K562 (cell line): ENCODE measurements at regions not wholly inside any gene's neighbourhood (a gene's known extent, or its start where the extent isn't known, plus 50 kb on each side); places are given as distances from the start of the nearest gene placed in this dataset.

ENCODE experiments used
- GATAD2A ChIP-seq: fragments of 450-650 bp; IDR thresholded peaks from 2 replicates; pipeline ENCODE4 v1.6.1; 2017
- KDM1A ChIP-seq, 2 experiments: fragments of 450-650 bp; IDR thresholded peaks; 2 replicates each; pipeline ENCODE4 v1.6.1; 2016; ENCODE audit warnings: mild to moderate bottlenecking in 2 of 2
- MLLT1 ChIP-seq, 2 experiments: fragments of 450-650 bp; IDR thresholded peaks; 2 replicates each; pipeline ENCODE4 v1.6.1; 2016
- UBTF ChIP-seq, 2 experiments: IDR thresholded peaks; 2 replicates each; pipeline ENCODE4 v1.6.1; 2012; ENCODE audit warnings: improper control_type of control experiment in 2 of 2, low read depth in 2 of 2, low read length in 2 of 2, borderline replicate concordance in 1 of 2

GRCh38 chr12:116433249-116433648 is 125.9 kb upstream of the MAP1LC3B2 start:
- TF ChIP-seq MLLT1 (IDR thresholded peaks at IDR 0.05) (no peak), GATAD2A (no peak), KDM1A (IDR thresholded peaks at IDR 0.05) (no peak), UBTF (IDR thresholded peaks at IDR 0.05; ENCODE audit: borderline replicate concordance in 1 of 2, low read depth in 2 of 2, low read length in 2 of 2) (no peak)
